Right atrium auricular region (tissue), 2 donors: ENCODE measurements at regions not wholly inside any gene's neighbourhood (a gene's known extent, or its start where the extent isn't known, plus 50 kb on each side); places are given as distances from the start of the nearest gene placed in this dataset.

ENCODE experiments used
- DNase-seq: peaks from one replicate; pipeline ENCODE4 v3.0.0-alpha.2; 2019; ENCODE audit warnings: low spot score
- H3K27ac ChIP-seq, 2 donors: fragments of 200-600 bp; sonication (generic); 1 replicate in 1 of 2; 2 replicates in 1 of 2; pipeline ENCODE4 v1.5.1; 2016 to 2019
- H3K27me3 ChIP-seq, 2 donors: fragments of 200-600 bp; sonication (generic); one replicate each; pipeline versions ENCODE4 v1.5.1 to v1.6.0; 2017 to 2019
- H3K36me3 ChIP-seq: fragments of 200-600 bp; sonication (generic); one replicate; pipeline ENCODE4 v1.5.1; 2016
- H3K4me1 ChIP-seq, 2 donors: fragments of 200-600 bp; sonication (generic); one replicate each; pipeline versions ENCODE4 v1.5.1 to v1.6.0; 2017 to 2019
- H3K4me3 ChIP-seq, 2 donors: fragments of 200-600 bp; sonication (generic); 1 replicate in 1 of 2; 2 replicates in 1 of 2; pipeline ENCODE4 v1.5.1; 2017 to 2019; ENCODE audit warnings: mild to moderate bottlenecking in 1 of 2, moderate library complexity in 1 of 2
- H3K9me3 ChIP-seq, 2 donors: fragments of 200-600 bp; sonication (generic); one replicate each; pipeline ENCODE4 v1.5.1; 2019
- CTCF ChIP-seq, 2 donors: fragments of 200-600 bp; sonication (generic); IDR thresholded peaks; one replicate each; pipeline ENCODE4 v1.5.1; 2019; ENCODE audit warnings: antibody characterized with exemption in 2 of 2

DNA sequence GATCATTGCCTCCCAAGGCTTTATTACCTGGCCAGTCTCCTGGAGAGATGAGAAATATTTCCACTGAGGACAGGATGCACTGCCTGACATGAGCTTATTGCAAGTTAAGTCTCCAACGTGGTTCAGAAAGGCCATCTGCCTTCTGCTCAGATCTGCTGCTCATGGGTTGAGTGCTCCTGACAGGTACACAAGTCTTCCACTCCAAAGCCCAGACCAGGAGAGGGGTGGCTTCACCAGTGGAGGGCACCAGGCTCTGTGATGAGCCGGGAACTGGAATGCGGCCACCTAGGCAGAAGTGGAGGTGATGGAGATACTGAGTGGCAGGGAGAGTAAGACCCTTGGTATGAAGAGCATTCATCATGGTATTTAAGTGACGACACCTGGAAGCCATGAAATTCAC is 79.5 kb upstream of the IRF2 start:
- H3K36me3 ChIP-seq, result no peaks in the 10 kb centered on the region
- H3K27ac ChIP-seq, result no peak overlapping the region
- no peaks in the 10 kb centered on the region for H3K4me1 ChIP-seq
- no peaks in the 10 kb centered on the region for H3K9me3 ChIP-seq
- H3K4me3 ChIP-seq, result no peak overlapping the region
- DNase-seq, result no peak
- no peaks in the 10 kb centered on the region for H3K27me3 ChIP-seq
- no peak for TF ChIP-seq CTCF (IDR thresholded peaks at IDR 0.05)

GRCh38 chr4:184550476-184550875 is 76.1 kb upstream of the IRF2 start:
- Histone ChIP-seq H3K4me1 (no peaks in the 10 kb centered on the region), H3K27ac (no peak overlapping the region), H3K9me3 (no peaks in the 10 kb centered on the region), H3K36me3 (no peaks in the 10 kb centered on the region), H3K4me3 (no peak overlapping the region), H3K27me3 (no peaks in the 10 kb centered on the region)
- TF ChIP-seq CTCF (IDR thresholded peaks at IDR 0.05), result no peak
- no peak for DNase-seq

- H3K27me3 ChIP-seq, result no peaks in the 10 kb centered on the region
- no peaks in the 10 kb centered on the region for H3K36me3 ChIP-seq
- TF ChIP-seq CTCF (IDR thresholded peaks at IDR 0.05), result no peak
- DNase-seq, result no peak
- no peak overlapping the region for H3K27ac ChIP-seq
- H3K9me3 ChIP-seq, result no peaks in the 10 kb centered on the region
- no peaks in the 10 kb centered on the region for H3K4me1 ChIP-seq
- no peak overlapping the region for H3K4me3 ChIP-seq
Measured at GRCh38 chr4:184548648-184549341, 74.4 kb upstream of the IRF2 start.

DNA sequence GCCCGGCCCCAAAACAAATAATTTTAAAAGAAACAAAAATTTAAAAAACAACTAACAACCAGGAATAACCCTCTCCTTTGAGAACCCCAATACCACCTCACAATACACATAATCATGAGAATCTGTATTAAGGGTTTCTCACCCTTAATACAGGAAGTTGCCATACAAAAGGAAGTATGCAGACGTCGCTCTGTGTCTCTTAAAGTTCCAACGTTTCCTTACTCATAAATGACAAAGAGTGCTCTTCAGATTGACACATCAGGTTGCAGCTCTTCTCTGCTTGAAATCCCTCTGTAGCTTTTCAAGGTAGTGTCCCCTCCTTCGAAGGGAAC is 73.9 kb upstream of the IRF2 start:
- TF ChIP-seq CTCF (IDR thresholded peaks at IDR 0.05), result no peak
- no peaks in the 10 kb centered on the region for H3K27me3 ChIP-seq
- H3K9me3 ChIP-seq, result no peaks in the 10 kb centered on the region
- H3K4me1 ChIP-seq, result no peaks in the 10 kb centered on the region
- H3K4me3 ChIP-seq, result no peak overlapping the region
- no peak overlapping the region for H3K27ac ChIP-seq
- no peaks in the 10 kb centered on the region for H3K36me3 ChIP-seq
- no peak for DNase-seq

DNA sequence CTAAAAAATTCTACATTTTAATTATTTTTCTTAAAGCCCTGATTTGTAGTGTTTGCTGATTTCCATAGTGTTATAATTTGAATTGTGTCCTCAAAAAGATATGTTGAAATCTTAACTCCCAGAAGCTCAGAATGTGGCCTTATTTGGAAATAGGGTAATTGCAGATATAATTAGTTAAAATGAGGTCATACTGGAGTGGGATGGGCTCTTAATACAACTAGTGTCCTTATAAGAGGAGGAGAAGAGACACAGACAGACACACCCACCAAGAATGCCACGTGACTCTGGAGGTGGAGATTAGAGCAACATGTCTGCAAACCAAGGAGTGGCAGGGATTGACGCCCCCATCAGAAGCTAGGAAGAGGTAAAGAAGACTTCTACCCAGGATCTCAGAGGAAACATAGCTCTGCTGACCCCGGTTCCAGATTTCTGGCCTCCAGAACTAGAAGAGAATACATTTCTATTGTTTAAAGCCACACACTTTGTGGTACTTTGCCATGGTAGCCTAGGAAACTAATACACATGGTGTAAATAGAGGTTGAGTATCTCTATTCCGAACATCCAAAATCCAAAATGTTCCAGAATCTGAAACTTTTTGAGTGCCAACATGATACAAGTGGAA is 70.5 kb upstream of the IRF2 start:
- no peak for TF ChIP-seq CTCF (IDR thresholded peaks at IDR 0.05)
- no peaks in the 10 kb centered on the region for H3K27me3 ChIP-seq
- H3K27ac ChIP-seq, result no peak overlapping the region
- no peak for DNase-seq
- no peaks in the 10 kb centered on the region for H3K4me1 ChIP-seq
- H3K36me3 ChIP-seq, result no peaks in the 10 kb centered on the region
- no peak overlapping the region for H3K4me3 ChIP-seq
- H3K9me3 ChIP-seq, result no peaks in the 10 kb centered on the region

- no peak for DNase-seq
- no peak for TF ChIP-seq CTCF (IDR thresholded peaks at IDR 0.05)
- H3K4me1 ChIP-seq, result no peaks in the 10 kb centered on the region
- H3K9me3 ChIP-seq, result no peaks in the 10 kb centered on the region
- H3K36me3 ChIP-seq, result no peaks in the 10 kb centered on the region
- no peak overlapping the region for H3K4me3 ChIP-seq
- H3K27ac ChIP-seq, result no peak overlapping the region
- no peaks in the 10 kb centered on the region for H3K27me3 ChIP-seq
Measured at GRCh38 chr4:184541907-184542306, 67.6 kb upstream of the IRF2 start.
